Left kidney (tissue), 1 donor: ENCODE measurements at regions not wholly inside any gene's neighbourhood (a gene's known extent, or its start where the extent isn't known, plus 50 kb on each side); places are given as distances from the start of the nearest gene placed in this dataset.

Experiments used
- DNase-seq: peaks from one replicate; pipeline ENCODE4 v3.0.0-alpha.2; 2013

GRCh38 chr5:141800617-141801016, 77.6 kb downstream of the PCDH1 start:
- DNase-seq, result no peak

- no peak for DNase-seq
Measured at GRCh38 chr5:141799507-141800167, 78.6 kb downstream of the PCDH1 start.

- no peak for DNase-seq
Measured at GRCh38 chr5:141797425-141797824, 80.8 kb downstream of the PCDH1 start.

- DNase-seq, result no peak
Measured at GRCh38 chr5:141795421-141795820, 82.8 kb downstream of the PCDH1 start.

- no peak for DNase-seq
Measured at GRCh38 chr5:141793881-141794280, 84.3 kb downstream of the PCDH1 start.

- no peak for DNase-seq
Measured at GRCh38 chr5:141793403-141793802, 84.8 kb downstream of the PCDH1 start.

GRCh38 chr5:141790630-141791029, 87.6 kb downstream of the PCDH1 start:
- DNase-seq, result no peak

- DNase-seq, result no peak
Measured at GRCh38 chr5:141789330-141789729, 88.9 kb downstream of the PCDH1 start.

- no peak for DNase-seq
Measured at GRCh38 chr5:141788296-141788970, 89.8 kb downstream of the PCDH1 start.

GRCh38 chr5:141787376-141787775, 90.8 kb downstream of the PCDH1 start:
- no peak for DNase-seq

GRCh38 chr5:141786700-141787099, 91.5 kb downstream of the PCDH1 start:
- DNase-seq, result no peak

- DNase-seq, result no peak
Measured at GRCh38 chr5:141785711-141786110, 92.5 kb downstream of the PCDH1 start.

GRCh38 chr5:141785135-141785534, 93.1 kb downstream of the PCDH1 start:
- DNase-seq, result no peak

GRCh38 chr5:141784529-141784928, 93.7 kb downstream of the PCDH1 start:
- DNase-seq, result no peak

GRCh38 chr5:141783947-141784296, 94.3 kb downstream of the PCDH1 start:
- DNase-seq, result no peak

GRCh38 chr5:141783005-141783946, 94.9 kb downstream of the PCDH1 start:
- no peak for DNase-seq

GRCh38 chr5:141781910-141782309, 96.3 kb downstream of the PCDH1 start:
- DNase-seq, result no peak

- DNase-seq, result no peak
Measured at GRCh38 chr5:141780952-141781781, 97.0 kb downstream of the PCDH1 start.

GRCh38 chr5:141780240-141780951, 97.8 kb downstream of the PCDH1 start:
- no peak for DNase-seq

- peak; percentile 60 for DNase-seq
Measured at GRCh38 chr5:141779503-141779973, 97.5 kb upstream of the ARAP3 start.

- no peak for DNase-seq
Measured at GRCh38 chr5:141778683-141779082, 96.7 kb upstream of the ARAP3 start.
